HepG2 (cell line): ENCODE measurements at regions not wholly inside any gene's neighbourhood (a gene's known extent, or its start where the extent isn't known, plus 50 kb on each side); places are given as distances from the start of the nearest gene placed in this dataset.

Experiments used
- ATAC-seq: fragments of 200-7000 bp; cut with Tn5 transposase; 3 replicates; pipeline ENCODE4 v1.9.1; 2020; ENCODE audit warnings: mild to moderate bottlenecking, moderate library complexity
- BruUV-seq: library from RNA; stranded (reverse); fragments of 400-500 nt; replicated peaks from 2 replicates; lab custom pipeline; 2021; lab: Mats Ljungman, UMichigan
- CTCF ChIA-PET: fragments of 300-600 bp; formaldehyde crosslinking; extraction: SDS; loops from one replicate; lab custom pipeline; 2021; ENCODE audit warnings: low total read pairs, inconsistent platforms, low intra/inter-chr PET ratio; lab: Yijun Ruan, JAX
- POLR2A ChIA-PET: fragments of 350-600 bp; sonication (Branson Sonifier 250); formaldehyde crosslinking; loops from one replicate; lab custom pipeline; 2020; ENCODE audit warnings: antibody characterized with exemption, inconsistent platforms; lab: Yijun Ruan, JAX
- DNase-seq: peaks from one replicate; pipeline ENCODE4 v3.0.0-alpha.2; 2015; ENCODE audit warnings: low spot score
- FAIRE-seq: peaks from 3 replicates; lab custom pipeline; 2011; peaks lifted over from hg19 to GRCh38; lab: Jason Lieb, UNC
- H2AFZ ChIP-seq: one replicate; pipeline ENCODE4 v1.6.1; 2011; ENCODE audit warnings: low read length, inconsistent platforms
- H3K27ac ChIP-seq: fragments of 300-600 bp; 3 replicates; pipeline ENCODE4 v1.8.0; 2011; ENCODE audit warnings: mixed run types, mild to moderate bottlenecking, mixed read lengths, low read length, inconsistent platforms; ENCODE audit not compliant: insufficient read depth; ENCODE audit errors: extremely low read length
- H3K27me3 ChIP-seq, 2 experiments: fragments of 200-600 bp in 1 of 2; 2 replicates in 1 of 2; 3 replicates in 1 of 2; pipeline versions ENCODE4 v1.6.0 to v1.8.0; 2011; ENCODE audit warnings: low read length in 2 of 2, mild to moderate bottlenecking in 2 of 2, moderate library complexity in 2 of 2, inconsistent platforms in 1 of 2; ENCODE audit not compliant: insufficient read depth in 2 of 2, control insufficient read depth in 1 of 2
- H3K36me3 ChIP-seq, 2 experiments: fragments of 200-600 bp in 1 of 2; replicated peaks in 1 of 2; 2 replicates in 1 of 2; 3 replicates in 1 of 2; pipeline versions ENCODE4 v1.5.1 to v1.8.0; 2011; ENCODE audit warnings: low read length in 2 of 2, inconsistent platforms in 1 of 2; ENCODE audit not compliant: insufficient read depth in 2 of 2, control insufficient read depth in 1 of 2
- H3K4me1 ChIP-seq: 2 replicates; pipeline ENCODE4 v1.5.1; 2012; ENCODE audit warnings: low read length, inconsistent platforms; ENCODE audit not compliant: insufficient read depth
- H3K4me2 ChIP-seq: 2 replicates; pipeline ENCODE4 v1.6.0; 2011; ENCODE audit warnings: low read depth, low read length, inconsistent platforms
- H3K4me3 ChIP-seq, 3 experiments: fragments of 200-600 bp in 1 of 3; sonication (generic), shearing (Covaris generic) in 1 of 3; replicated peaks in 1 of 3; 2 replicates each; pipeline ENCODE4 v1.5.1; 2011 to 2016; ENCODE audit warnings: low read length in 3 of 3, inconsistent platforms in 2 of 3, low read depth in 2 of 3, mild to moderate bottlenecking in 2 of 3, control low read depth in 1 of 3, mixed read lengths in 1 of 3; ENCODE audit not compliant: insufficient read depth in 1 of 3
- H3K79me2 ChIP-seq: one replicate; pipeline ENCODE4 v1.6.1; 2011; ENCODE audit warnings: low read length, inconsistent platforms; ENCODE audit not compliant: insufficient read depth
- H3K9ac ChIP-seq: 2 replicates; pipeline ENCODE4 v1.6.0; 2011; ENCODE audit warnings: mild to moderate bottlenecking, low read depth, low read length, inconsistent platforms; ENCODE audit not compliant: insufficient read depth
- H3K9me3 ChIP-seq: 2 replicates; pipeline ENCODE4 v1.5.1; 2012; ENCODE audit warnings: mild to moderate bottlenecking, low read length
- H4K20me1 ChIP-seq: 2 replicates; pipeline ENCODE4 v1.6.0; 2011; ENCODE audit warnings: inconsistent platforms, mild to moderate bottlenecking, low read length, moderate library complexity; ENCODE audit not compliant: insufficient read depth
- IRF9 ChIP-seq: sonication (generic); formaldehyde crosslinking; IDR thresholded peaks from 2 replicates; pipeline ENCODE4 v1.8.0; 2022; ENCODE audit warnings: missing genetic modification reagents, mild to moderate bottlenecking, borderline replicate concordance
- PHF20 ChIP-seq: sonication (generic); formaldehyde crosslinking; IDR thresholded peaks from 2 replicates; pipeline ENCODE4 v1.5.0; 2020; ENCODE audit warnings: mild to moderate bottlenecking, missing genetic modification reagents
- TBX2 ChIP-seq: sonication (generic); formaldehyde crosslinking; IDR thresholded peaks from 2 replicates; pipeline ENCODE4 v1.5.0; 2020; ENCODE audit warnings: missing genetic modification reagents, mild to moderate bottlenecking, borderline replicate concordance
- ZNF513 ChIP-seq: sonication (generic); formaldehyde crosslinking; conservative IDR thresholded peaks from 2 replicates; pipeline ENCODE4 v1.5.0; 2020; ENCODE audit warnings: missing genetic modification reagents
- ZSCAN30 ChIP-seq: sonication (generic); formaldehyde crosslinking; IDR thresholded peaks from 2 replicates; pipeline ENCODE4 v1.5.0; 2020; ENCODE audit warnings: mild to moderate bottlenecking, missing genetic modification reagents
- WGBS: methylation state at CpG from one replicate; pipeline ENCODE4 v1.1.6; 2017; ENCODE audit warnings: low lambda C conversion rate; 5-methylcytosine and 5-hydroxymethylcytosine counted together
- in situ Hi-C: cut with HindIII; loops from 2 replicates; pipeline ENCODE4 v1.10.0; 2017; ENCODE audit warnings: low pct_unique_long_range_greater_than_20kb; ENCODE audit not compliant: extremely low pct_ligation_motif_present
- intact Hi-C: fragments of 100-400 bp; cut with micrococcal nuclease; formaldehyde crosslinking; loops from one replicate; pipeline ENCODE4 v1.10.0; 2022; ENCODE audit not compliant: unreplicated experiment
- TF ChIP-seq, protein P1 (sequence below): sonication (generic); formaldehyde crosslinking; IDR thresholded peaks from 2 replicates; pipeline ENCODE4 v1.8.0; 2022; ENCODE audit warnings: missing genetic modification reagents, mild to moderate bottlenecking, moderate library complexity, borderline replicate concordance

DNA sequence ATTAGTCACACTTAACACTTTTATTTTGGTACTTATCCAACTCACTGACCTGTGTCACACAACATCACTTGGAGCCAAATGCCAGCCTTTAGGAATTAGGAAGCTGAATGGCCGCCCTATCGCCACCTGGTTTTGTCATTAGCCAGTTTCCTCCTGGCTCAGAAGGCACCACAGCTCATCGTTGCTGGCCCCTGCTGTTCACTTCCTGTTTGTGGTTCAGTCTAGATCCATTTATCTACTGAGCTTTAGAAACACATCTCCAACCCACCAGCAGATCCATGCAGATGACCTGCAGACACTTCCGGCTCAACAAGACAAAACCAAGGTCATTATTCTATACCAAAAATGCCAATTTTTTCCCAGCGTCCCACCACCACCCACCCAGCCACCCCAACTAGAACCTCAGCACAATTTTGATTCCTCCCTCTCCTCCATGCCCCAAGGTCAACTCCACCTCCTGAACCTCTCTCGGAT lies 193.5 kb upstream of the NEBL start:
- in situ Hi-C loops (no loop called here), intact Hi-C loops (no loop called here)
- BruUV-seq: no TSS peak
- POLR2A ChIA-PET: no interaction called here
- no peak for FAIRE-seq
- no peaks in the 10 kb centered on the region for H3K9me3 ChIP-seq
- TF ChIP-seq PHF20 (CRISPR knock-in tag) (no peak), ZNF513 (CRISPR knock-in tag) (no peak), TBX2 (CRISPR knock-in tag) (no peak), IRF9 (CRISPR knock-in tag) (no peak), ZSCAN30 (CRISPR knock-in tag) (no peak)
- TF ChIP-seq, protein P1, sequence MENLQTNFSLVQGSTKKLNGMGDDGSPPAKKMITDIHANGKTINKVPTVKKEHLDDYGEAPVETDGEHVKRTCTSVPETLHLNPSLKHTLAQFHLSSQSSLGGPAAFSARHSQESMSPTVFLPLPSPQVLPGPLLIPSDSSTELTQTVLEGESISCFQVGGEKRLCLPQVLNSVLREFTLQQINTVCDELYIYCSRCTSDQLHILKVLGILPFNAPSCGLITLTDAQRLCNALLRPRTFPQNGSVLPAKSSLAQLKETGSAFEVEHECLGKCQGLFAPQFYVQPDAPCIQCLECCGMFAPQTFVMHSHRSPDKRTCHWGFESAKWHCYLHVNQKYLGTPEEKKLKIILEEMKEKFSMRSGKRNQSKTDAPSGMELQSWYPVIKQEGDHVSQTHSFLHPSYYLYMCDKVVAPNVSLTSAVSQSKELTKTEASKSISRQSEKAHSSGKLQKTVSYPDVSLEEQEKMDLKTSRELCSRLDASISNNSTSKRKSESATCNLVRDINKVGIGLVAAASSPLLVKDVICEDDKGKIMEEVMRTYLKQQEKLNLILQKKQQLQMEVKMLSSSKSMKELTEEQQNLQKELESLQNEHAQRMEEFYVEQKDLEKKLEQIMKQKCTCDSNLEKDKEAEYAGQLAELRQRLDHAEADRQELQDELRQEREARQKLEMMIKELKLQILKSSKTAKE (CRISPR knock-in tag): no peak
- H3K27me3 ChIP-seq: no peaks in the 10 kb centered on the region; a peak in 2 of 5 replicates
- ATAC-seq: no peak
- CTCF ChIA-PET: no interaction called here
- no peak overlapping the region for H3K9ac ChIP-seq
- DNase-seq: no peak
- H4K20me1 ChIP-seq: no peaks in the 10 kb centered on the region
- H3K79me2 ChIP-seq: no peaks in the 10 kb centered on the region
- no peak overlapping the region for H3K27ac ChIP-seq
- H2AFZ ChIP-seq: no peak overlapping the region
- no peak overlapping the region for H3K4me3 ChIP-seq
- H3K4me2 ChIP-seq: no peak overlapping the region
- 36% methylated on average over 6 of the region's 6 CpGs for WGBS
- no peaks in the 10 kb centered on the region for H3K4me1 ChIP-seq
- no peaks in the 10 kb centered on the region for H3K36me3 ChIP-seq
